Spinal cord (tissue), 9 donors: ENCODE measurements at regions not wholly inside any gene's neighbourhood (a gene's known extent, or its start where the extent isn't known, plus 50 kb on each side); places are given as distances from the start of the nearest gene placed in this dataset.
A peak's percentile ranks its signal among the peaks of the same experiment; 100 is the strongest.

Source experiments
- DNase-seq, 6 donors: peaks; one replicate each; pipeline versions ENCODE4 v3.0.0 to v3.0.0-alpha.2; 2013 to 2015; ENCODE audit warnings: low spot score in 6 of 6, low read depth in 4 of 6
- H3K27ac ChIP-seq: one replicate; pipeline ENCODE4 v1.5.1; 2013; ENCODE audit warnings: low read depth, low read length, control low read depth
- H3K27me3 ChIP-seq: one replicate; pipeline ENCODE4 v1.6.1; 2013; ENCODE audit warnings: low read length; ENCODE audit not compliant: control insufficient read depth, insufficient read depth
- H3K36me3 ChIP-seq: one replicate; pipeline ENCODE4 v1.6.1; 2013; ENCODE audit warnings: low read length; ENCODE audit not compliant: control insufficient read depth, insufficient read depth
- H3K4me1 ChIP-seq: one replicate; pipeline ENCODE4 v1.6.1; 2013; ENCODE audit warnings: low read length; ENCODE audit not compliant: control insufficient read depth, insufficient read depth
- H3K4me3 ChIP-seq: one replicate; pipeline ENCODE4 v1.5.1; 2013; ENCODE audit warnings: low read depth, low read length, control low read depth
- H3K9me3 ChIP-seq: one replicate; pipeline ENCODE4 v1.6.1; 2013; ENCODE audit warnings: low read length; ENCODE audit not compliant: control insufficient read depth, insufficient read depth
- WGBS: methylation state at CpG from one replicate; pipeline ENCODE4 v1.1.5; 2013; ENCODE audit warnings: missing lambda C conversion rate; ENCODE audit not compliant: insufficient coverage; 5-methylcytosine and 5-hydroxymethylcytosine counted together
- donor health status: healthy.

DNA sequence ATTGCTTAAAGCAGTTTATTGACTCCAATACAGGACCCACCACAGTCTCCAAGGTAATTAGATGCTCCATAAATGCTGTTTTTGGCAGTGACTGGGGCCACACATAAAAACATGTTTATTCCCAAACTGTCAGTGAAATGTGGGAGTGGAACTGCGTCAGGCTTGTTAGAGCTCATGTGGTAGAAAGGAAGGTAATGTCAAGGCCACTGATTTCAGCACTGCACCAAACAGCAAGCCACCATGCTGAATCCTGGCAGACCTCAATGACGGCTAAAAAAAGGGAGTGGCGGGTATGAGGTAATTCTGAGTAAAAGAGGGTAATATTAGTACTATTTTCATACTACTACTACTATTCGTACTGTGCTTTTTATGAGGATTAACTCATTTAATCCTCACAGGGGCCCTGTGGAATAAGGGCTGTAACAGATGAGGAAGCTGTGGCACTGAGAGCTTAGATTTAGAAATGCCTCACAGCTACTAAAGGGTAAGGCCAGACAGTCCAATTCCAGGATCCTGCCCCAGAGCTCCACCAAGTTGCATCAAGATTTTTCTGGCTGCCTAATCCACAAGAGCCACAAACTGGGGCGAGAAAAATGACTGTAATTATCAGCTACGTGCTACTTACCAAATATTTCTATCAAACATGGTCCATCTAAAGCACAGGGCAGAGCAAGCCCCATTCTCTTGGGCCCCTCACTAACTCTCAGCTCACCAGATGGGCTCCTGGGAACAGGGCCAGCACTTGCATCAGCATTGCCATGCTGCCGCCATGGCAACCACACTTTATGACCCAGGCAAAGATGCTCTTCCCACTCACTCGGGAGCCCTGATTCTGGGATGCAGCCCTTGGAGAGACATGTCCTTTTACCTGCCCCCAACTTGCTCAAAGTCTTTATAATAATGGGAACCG, 83.6 kb upstream of the SPATA12 start:
- Histone ChIP-seq H3K36me3 (no peaks in the 10 kb centered on the region), H3K9me3 (no peaks in the 10 kb centered on the region), H3K4me1 (peaks cover 14% of the 10 kb centered on the region), H3K4me3 (no peak overlapping the region), H3K27ac (no peak overlapping the region), H3K27me3 (no peaks in the 10 kb centered on the region)
- peak in 5 of 6 donors; percentile 77 to 96 (median 83) for DNase-seq
- WGBS: 27% methylated on average over 3 of the region's 9 CpGs

DNA sequence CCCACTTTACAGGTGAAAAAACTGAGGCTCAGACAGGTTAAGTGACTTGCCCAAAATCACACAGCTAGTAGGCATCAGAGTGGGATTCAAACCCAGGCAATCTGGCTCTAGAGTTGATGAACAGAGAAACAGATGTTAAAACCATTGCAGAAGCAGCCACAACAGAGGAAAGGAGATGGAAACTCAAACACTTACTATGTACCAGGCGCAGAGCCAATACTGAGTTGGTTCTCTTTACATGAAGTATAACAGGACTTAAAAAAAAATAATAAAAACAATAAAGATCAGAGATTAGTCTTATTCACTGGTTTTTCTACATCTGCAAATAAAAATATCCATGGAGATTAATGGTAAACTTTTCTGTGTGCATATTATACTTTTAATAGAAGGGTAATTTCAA, 84.9 kb upstream of the SPATA12 start:
- Histone ChIP-seq H3K36me3 (no peaks in the 10 kb centered on the region), H3K4me1 (peaks cover 14% of the 10 kb centered on the region), H3K27ac (no peak overlapping the region), H3K27me3 (no peaks in the 10 kb centered on the region), H3K9me3 (no peaks in the 10 kb centered on the region), H3K4me3 (no peak overlapping the region)
- DNase-seq: no peak
- WGBS: no CpG with 5 or more reads among the region's 1 CpG

DNA sequence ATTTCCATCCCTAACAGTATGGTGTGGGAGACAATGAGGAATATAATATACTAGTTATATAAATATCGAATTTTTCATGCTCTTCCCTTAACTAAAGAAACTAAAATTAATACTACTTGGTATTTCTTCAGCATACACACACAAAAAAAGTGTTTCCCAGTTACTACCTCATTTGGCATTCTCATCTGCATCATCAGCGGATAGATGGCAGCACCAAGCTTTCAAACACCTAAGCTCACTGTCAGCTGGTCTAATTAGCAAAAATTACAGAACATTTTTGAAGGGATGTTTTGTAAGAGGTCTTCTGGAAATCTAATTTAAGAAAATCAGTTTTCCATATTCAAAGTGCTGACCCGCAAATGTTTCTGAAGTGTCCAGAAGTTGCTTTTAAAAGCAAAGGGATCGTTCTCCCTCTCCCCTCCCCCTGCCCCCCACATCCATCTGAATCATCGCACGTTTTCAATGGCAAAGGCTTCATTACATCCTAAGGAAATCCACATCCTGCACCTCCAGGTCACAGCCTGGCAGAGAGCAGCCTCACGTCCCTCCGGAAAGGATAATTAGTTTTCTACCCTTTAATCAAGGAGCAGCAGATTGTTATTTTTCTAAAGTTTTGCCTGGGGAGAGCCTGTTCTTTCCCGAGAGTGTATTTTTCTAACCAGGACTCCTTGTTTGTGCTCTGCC, 86.1 kb upstream of the SPATA12 start:
- peaks cover 14% of the 10 kb centered on the region for H3K4me1 ChIP-seq
- H3K4me3 ChIP-seq: no peak overlapping the region
- H3K36me3 ChIP-seq: no peaks in the 10 kb centered on the region
- no peaks in the 10 kb centered on the region for H3K27me3 ChIP-seq
- H3K27ac ChIP-seq: no peak overlapping the region
- peak in 1 of 6 donors; percentile 57 for DNase-seq
- no peaks in the 10 kb centered on the region for H3K9me3 ChIP-seq
- WGBS: 39% methylated on average over 4 of the region's 9 CpGs

DNA sequence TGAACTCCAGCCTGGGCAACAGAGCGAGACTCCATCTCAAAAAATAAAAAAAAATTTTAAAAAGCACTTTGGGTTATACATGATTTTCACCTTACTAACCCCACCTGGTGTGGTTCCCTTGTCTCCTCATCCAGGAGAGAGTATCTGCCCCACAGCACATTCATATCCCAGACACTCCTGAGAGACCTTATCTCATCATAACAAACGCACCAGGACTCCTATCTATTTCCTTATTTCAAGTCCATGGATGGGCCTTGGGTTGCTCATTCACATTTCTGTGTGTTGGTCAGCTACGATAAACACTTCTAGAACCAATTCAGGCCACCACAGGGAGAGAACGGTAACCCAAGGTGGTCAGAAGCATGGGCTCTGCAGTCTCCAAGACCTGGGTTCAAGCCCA, 88.6 kb upstream of the SPATA12 start:
- peaks cover 2% of the 10 kb centered on the region for H3K4me1 ChIP-seq
- WGBS: 100% methylated on average over 3 of the region's 4 CpGs
- no peak overlapping the region for H3K4me3 ChIP-seq
- no peak overlapping the region for H3K27ac ChIP-seq
- no peaks in the 10 kb centered on the region for H3K36me3 ChIP-seq
- no peaks in the 10 kb centered on the region for H3K27me3 ChIP-seq
- DNase-seq: no peak
- H3K9me3 ChIP-seq: no peaks in the 10 kb centered on the region

DNA sequence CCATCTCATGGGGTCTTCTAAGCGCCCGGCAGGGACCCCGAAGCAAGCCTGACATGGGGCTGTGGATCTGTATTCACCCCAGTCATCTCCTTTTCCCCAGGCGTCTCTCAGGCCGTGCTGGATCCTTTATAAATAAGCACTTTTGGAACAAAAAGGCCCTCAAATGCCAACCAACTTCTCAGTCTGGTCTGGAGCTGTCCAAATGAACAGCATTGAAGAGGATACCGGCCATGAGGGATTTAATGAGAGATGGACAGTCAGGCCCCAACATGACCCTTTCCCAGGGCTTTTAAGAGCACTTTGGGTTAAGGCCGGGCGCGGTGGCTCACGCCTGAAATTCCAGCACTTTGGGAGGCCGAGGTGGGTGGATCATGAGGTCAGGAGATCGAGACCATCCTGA, 89.2 kb upstream of the SPATA12 start:
- H3K9me3 ChIP-seq: no peaks in the 10 kb centered on the region
- no peaks in the 10 kb centered on the region for H3K27me3 ChIP-seq
- DNase-seq: no peak
- no peak overlapping the region for H3K27ac ChIP-seq
- no peaks in the 10 kb centered on the region for H3K4me1 ChIP-seq
- 93% methylated on average over 7 of the region's 12 CpGs for WGBS
- H3K36me3 ChIP-seq: no peaks in the 10 kb centered on the region
- H3K4me3 ChIP-seq: no peak overlapping the region

DNA sequence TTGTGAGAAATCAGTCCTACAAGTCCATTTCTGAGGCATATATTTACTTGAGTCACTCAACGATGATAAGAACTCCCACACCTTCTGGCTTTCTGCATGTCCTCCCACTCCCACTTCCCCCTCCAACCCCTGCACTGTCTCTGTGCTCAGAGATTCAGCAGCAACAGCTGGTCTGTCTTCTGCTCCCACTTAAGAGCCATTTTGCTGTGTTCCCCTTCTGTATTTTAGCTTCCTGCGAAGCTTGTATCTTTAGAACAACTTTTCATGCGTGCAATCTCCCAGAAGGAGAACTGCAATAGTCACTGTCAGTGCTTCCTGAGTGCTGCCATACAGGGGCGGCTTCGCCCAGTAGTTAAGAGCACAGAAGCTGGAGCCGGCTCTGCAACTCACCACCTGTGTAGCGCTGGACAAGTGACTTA, 90.0 kb upstream of the SPATA12 start:
- 57% methylated on average over 3 of the region's 7 CpGs for WGBS
- H3K27ac ChIP-seq: no peak overlapping the region
- no peaks in the 10 kb centered on the region for H3K36me3 ChIP-seq
- H3K4me1 ChIP-seq: no peaks in the 10 kb centered on the region
- peak in 1 of 6 donors; percentile 69 for DNase-seq
- H3K27me3 ChIP-seq: no peaks in the 10 kb centered on the region
- no peak overlapping the region for H3K4me3 ChIP-seq
- no peaks in the 10 kb centered on the region for H3K9me3 ChIP-seq

DNA sequence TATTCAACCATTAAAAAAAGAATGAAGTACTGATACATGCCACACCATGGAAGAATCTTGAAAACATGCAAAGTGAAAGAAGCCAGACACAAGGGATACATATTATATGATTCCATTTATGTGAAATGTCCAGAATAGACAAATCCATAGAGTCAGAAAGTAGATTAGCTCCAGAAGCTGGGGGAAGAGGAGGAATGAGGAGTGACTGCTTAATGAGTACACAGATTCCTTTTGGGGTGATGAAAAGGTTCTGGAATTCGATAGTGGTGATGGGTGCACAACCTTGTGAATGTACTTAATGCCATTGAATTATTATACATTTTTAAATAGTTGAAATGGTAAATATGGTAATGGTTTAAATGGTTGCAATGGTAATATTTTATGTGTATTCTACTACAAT, 90.6 kb upstream of the SPATA12 start:
- Histone ChIP-seq H3K4me3 (no peak overlapping the region), H3K9me3 (no peaks in the 10 kb centered on the region), H3K27me3 (no peaks in the 10 kb centered on the region), H3K36me3 (no peaks in the 10 kb centered on the region), H3K4me1 (no peaks in the 10 kb centered on the region), H3K27ac (no peak overlapping the region)
- WGBS: no CpG with 5 or more reads among the region's 1 CpG
- no peak for DNase-seq

DNA sequence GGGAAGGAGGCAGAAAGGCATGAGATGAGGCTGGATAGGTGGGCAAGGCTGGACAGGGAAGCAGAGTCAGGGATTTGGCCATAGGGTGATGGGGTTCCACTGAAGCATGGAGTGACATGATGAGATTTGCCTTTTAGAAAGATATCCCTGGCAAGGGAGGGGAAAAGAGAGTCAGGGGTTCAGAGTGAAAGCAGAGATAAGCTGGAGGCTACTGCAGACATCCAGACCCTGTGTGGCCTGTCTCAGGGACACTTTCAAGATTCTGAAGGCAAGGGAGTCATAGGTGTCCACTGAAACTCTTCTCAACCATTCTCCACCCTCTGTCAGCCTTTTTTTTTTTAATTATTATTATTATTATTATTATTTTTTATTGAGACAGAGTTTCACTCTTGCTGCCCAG, 94.0 kb upstream of the SPATA12 start:
- Histone ChIP-seq H3K9me3 (no peaks in the 10 kb centered on the region), H3K4me3 (no peak overlapping the region), H3K4me1 (no peaks in the 10 kb centered on the region), H3K27me3 (no peaks in the 10 kb centered on the region), H3K27ac (no peak overlapping the region), H3K36me3 (no peaks in the 10 kb centered on the region)
- DNase-seq: no peak

DNA sequence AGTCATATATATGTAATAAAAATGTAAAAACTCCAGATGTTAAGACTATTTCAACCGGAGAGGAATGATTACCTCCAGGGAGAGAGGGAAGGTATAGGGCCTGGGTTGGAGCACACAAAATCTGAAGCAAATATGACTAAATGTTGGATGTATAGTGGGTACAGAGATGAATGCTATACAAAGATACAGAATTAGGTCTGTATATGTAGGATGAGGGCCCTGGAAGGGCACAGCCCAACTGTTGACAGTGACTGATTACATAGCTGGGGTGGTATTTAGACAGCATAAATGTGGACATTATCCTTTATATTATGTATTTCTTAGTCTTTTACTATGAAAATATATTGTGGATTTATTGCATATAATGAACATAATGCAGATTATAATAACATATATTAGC, 94.4 kb upstream of the SPATA12 start:
- no peak for DNase-seq
- no peaks in the 10 kb centered on the region for H3K9me3 ChIP-seq
- H3K4me3 ChIP-seq: no peak overlapping the region
- H3K36me3 ChIP-seq: no peaks in the 10 kb centered on the region
- 100% methylated on average over 1 of the region's 1 CpG for WGBS
- no peak overlapping the region for H3K27ac ChIP-seq
- H3K27me3 ChIP-seq: no peaks in the 10 kb centered on the region
- no peaks in the 10 kb centered on the region for H3K4me1 ChIP-seq

DNA sequence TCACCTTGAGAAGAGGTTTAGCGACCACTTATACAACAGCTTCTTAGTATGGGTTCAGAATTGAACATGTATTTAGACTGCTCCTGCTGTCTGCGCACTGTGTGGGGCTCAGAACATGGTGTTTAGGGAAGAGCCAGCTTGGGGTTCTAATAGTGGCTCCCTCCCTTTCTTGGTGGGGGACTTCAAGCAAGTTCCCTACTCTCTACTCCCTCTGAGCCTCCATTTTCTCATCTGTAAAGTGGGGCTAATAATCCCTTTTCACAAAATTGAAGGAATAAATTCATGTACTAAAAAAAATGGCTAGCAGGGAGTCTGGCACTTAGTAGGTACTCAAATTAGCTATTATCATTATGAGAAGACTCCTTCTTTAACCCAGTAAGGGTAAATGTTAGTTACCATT, 97.5 kb upstream of the SPATA12 start:
- Histone ChIP-seq H3K27ac (no peak overlapping the region), H3K36me3 (no peaks in the 10 kb centered on the region), H3K9me3 (no peaks in the 10 kb centered on the region), H3K4me3 (no peak overlapping the region), H3K4me1 (no peaks in the 10 kb centered on the region), H3K27me3 (no peaks in the 10 kb centered on the region)
- WGBS: 100% methylated on average over 1 of the region's 2 CpGs
- no peak for DNase-seq
